ENCODE measurements at regions not wholly inside any gene's neighbourhood (a gene's known extent, or its start where the extent isn't known, plus 50 kb on each side); places are given as distances from the start of the nearest gene placed in this dataset.
"Not testable (repeated sequence)": the region's sequence is repeated elsewhere in the genome, so short reads cannot be mapped to it uniquely, and the experiment has no call there.

DNA sequence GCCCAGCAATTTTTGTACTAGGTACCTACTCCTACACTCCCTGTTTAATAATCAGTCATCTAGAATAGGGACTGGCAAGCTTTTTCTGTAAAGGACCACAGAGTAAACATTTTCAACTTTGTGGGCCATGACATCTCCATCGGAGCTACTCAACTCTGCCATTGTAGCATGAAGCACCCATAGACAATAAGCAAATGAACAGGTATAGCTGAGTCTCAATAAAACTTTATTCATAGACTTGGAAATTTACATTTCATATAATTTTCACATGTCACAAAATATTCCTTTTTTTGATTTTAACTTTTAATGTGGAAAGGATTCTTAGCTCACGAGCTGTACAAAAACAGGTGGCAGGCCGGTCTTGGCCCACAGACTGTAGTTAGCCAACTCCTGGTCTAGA is 345.8 kb downstream of the SOX9 start:
- Mint-ChIP-seq H3K27ac (no peak overlapping the region), H3K9me3 (no peaks in the 10 kb centered on the region), H3K27me3 (no peaks in the 10 kb centered on the region), H3K4me1 (ENCODE audit: low read depth) (no peaks in the 10 kb centered on the region), H3K4me3 (no peak overlapping the region), H3K36me3 (ENCODE audit: low read depth) (no peaks in the 10 kb centered on the region)

DNA sequence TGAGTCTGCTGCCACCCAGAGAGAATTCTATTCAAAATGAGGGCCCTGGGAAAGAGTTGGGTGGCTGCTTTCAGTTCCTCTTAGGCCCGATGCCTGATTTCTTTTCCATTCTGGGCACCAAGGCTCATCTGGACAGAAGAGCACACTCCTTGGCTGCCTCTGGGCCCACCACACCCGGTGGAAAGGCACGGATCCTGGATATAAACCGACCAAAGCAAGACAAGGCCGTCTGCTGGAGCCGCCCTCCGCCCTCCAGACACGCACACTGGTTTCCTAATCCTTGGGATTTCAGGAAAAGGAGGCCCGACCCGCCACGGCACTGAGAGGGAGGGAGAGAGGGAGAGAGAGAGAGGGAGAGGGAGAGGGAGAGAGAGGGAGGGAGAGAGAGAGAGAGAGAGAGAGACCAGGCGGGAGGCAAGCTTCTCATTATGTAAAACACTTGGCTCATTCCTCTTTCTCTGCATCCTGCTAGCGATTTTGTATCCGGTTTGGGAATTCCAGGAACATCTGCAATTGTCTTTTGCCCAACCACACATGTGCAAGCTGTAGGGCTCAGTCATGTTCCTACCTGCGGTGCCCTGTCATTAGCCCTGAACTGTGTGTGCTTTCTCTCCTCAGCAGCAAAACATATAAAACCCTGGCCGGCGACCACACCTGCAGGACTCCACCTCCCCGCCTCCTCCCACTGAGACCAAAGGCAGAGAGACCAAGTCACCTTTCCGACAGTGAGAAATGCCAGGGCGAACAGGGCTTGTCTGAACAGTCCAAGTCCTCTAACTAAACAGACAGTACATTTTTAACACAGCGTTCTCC is 347.2 kb downstream of the SOX9 start:
- Mint-ChIP-seq H3K27me3 (peaks cover 4% of the 10 kb centered on the region), H3K4me3 (no peak overlapping the region), H3K4me1 (ENCODE audit: low read depth) (no peaks in the 10 kb centered on the region), H3K27ac (no peak overlapping the region), H3K9me3 (no peaks in the 10 kb centered on the region), H3K36me3 (ENCODE audit: low read depth) (no peaks in the 10 kb centered on the region)

DNA sequence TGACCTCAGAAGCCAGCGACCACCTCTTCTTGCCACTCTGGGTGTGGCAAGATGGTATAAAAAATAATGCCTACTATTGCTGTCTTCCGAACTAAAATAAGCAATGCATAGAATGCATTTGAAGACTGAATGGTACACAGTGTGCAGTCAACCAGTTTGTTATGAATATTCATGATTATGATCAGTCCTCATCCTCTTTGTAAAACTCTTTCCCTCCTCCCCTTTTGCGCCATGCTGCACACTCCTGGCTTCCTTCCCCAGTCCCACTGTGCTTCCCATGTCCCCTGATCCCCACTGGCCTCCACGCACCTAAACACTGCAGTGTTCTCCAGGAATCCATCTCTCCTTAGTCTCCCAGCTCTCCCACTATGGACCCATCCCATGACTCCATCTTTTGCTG is 348.0 kb downstream of the SOX9 start:
- Mint-ChIP-seq H3K4me3 (no peak overlapping the region), H3K27me3 (peaks cover 4% of the 10 kb centered on the region), H3K36me3 (ENCODE audit: low read depth) (no peaks in the 10 kb centered on the region), H3K4me1 (ENCODE audit: low read depth) (no peaks in the 10 kb centered on the region), H3K9me3 (no peaks in the 10 kb centered on the region), H3K27ac (no peak overlapping the region)

DNA sequence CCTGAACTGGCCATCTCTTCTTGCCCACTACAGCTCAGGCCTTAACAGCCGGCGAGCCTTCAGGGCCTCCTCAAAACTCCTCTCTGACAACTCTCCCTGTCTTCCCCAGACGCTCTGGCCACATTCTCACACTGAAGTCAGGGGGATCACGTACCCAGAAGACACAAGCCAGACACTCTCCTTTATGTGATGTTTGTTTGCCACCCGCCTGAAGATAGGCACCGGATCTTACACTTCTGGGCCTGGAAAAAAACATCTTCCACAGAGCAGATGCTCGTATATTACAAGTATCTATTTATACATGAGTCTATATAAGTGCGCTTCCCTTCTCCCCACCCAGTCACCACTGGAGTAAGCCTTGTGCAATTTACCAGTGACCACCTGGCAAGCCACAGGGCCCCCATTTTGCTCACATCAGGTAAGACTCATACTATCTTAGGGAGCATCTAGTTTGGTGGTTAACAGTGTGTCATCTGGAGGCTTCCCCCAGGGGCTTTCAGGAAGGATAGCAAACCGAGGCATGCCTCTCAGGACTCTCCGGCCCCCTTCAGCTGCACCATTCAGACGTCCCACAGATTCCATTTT is 349.4 kb downstream of the SOX9 start:
- Mint-ChIP-seq H3K9me3 (no peaks in the 10 kb centered on the region), H3K36me3 (ENCODE audit: low read depth) (no peaks in the 10 kb centered on the region), H3K4me1 (ENCODE audit: low read depth) (no peaks in the 10 kb centered on the region), H3K27ac (no peak overlapping the region), H3K27me3 (peaks cover 6% of the 10 kb centered on the region), H3K4me3 (no peak overlapping the region)

DNA sequence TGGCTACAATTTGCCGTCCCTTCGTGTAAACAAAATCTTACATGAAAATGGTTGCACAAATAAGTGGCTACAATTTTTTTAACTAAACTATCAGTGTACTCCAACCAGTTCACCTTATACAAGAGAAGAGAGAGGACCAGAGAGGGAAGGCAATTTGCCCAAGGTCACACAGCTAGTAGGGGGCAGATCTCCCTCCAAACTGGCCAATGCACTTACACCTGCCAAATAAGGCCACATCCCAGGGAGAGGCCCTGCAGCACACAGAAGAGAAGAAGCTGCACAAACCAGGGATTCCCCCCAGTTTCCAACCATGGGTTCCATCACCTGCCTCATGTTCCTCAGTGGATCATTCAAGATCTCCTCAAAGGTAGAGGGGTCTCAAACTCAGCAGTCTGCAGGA is 349.9 kb downstream of the SOX9 start:
- H3K36me3 Mint-ChIP-seq (ENCODE audit: low read depth): no peaks in the 10 kb centered on the region
- H3K9me3 Mint-ChIP-seq: no peaks in the 10 kb centered on the region
- no peaks in the 10 kb centered on the region for H3K4me1 Mint-ChIP-seq (ENCODE audit: low read depth)

DNA sequence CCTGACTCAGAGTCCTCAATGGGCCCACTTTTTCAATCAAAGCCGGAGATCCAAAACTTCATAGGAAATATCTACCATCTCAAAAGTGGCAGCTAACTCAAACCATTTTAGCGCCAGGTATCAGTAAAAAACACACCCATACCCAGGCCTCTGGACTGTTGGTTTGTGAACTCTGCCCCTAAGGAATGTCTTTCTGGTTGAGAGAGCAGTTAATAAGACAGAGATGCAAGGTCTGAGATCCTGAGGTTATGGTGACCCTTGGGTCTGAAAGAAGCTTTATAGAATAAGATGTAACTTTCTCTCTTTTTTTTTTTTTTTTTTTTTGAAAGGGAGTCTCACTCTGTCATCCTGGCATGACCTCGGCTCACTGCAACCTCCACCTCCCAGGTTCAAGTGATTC is 350.5 kb downstream of the SOX9 start:
- no peak overlapping the region for H3K27ac Mint-ChIP-seq
- H3K27me3 Mint-ChIP-seq: peaks cover 8% of the 10 kb centered on the region
- H3K9me3 Mint-ChIP-seq: no peaks in the 10 kb centered on the region
- H3K4me1 Mint-ChIP-seq (ENCODE audit: low read depth): no peaks in the 10 kb centered on the region
- no peaks in the 10 kb centered on the region for H3K36me3 Mint-ChIP-seq (ENCODE audit: low read depth)
- no peak overlapping the region for H3K4me3 Mint-ChIP-seq

More for the DNA sequence above, 349.9 kb downstream of the SOX9 start:
- Mint-ChIP-seq H3K27ac (no peak overlapping the region), H3K4me3 (no peak overlapping the region), H3K27me3 (peaks cover 7% of the 10 kb centered on the region)

DNA sequence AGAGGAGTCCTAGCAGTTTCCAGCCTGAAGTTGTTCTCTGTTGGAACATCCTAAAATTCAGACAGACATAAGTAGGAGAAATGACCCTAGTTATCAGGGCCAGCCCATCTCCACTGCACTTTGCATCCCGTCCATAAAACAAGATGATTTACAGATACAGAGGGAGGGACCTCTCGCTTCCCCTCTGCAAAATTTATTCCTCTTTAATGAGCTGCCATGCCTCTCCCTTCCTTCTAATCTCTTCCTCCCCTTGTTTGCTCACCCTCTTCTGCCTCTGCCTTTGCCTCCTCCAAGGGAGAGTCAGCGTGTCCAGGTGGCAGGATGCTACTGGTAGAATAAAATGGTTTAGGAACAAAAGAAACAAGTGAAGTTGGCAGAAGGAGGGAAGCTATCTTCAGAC is 351.3 kb downstream of the SOX9 start:
- Mint-ChIP-seq H3K4me3 (no peak overlapping the region), H3K27ac (no peak overlapping the region), H3K27me3 (peaks cover 16% of the 10 kb centered on the region)

DNA sequence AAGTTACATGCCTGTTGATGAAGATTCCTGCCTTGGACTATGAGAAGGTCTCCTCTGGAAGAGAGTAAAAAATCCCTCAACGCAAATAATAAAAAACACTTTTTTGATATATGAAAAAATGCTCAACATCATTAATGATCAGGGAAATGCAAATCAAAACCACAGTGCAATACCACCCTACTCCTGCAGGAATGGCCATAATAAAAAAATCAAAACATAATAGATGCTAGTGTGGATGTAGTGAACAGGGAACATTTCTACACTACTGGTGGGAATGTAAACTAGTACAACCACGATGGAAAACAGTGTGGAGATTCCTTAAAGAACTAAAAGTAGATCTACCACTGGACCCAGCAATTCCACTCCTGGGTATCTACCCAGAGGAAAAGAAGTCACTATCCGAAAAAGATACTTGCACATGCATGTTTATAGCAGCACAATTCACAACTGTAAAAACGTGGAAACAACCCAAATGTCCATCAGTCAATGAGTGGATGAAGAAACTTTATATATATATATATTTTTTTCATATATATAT is 352.1 kb downstream of the SOX9 start:
- not testable (repeated sequence) for H3K27ac Mint-ChIP-seq; H3K4me1 Mint-ChIP-seq (ENCODE audit: low read depth); H3K9me3 Mint-ChIP-seq; H3K4me3 Mint-ChIP-seq; H3K36me3 Mint-ChIP-seq (ENCODE audit: low read depth)
- H3K27me3 Mint-ChIP-seq: peaks cover 22% of the 10 kb centered on the region

More for the DNA sequence above, 351.3 kb downstream of the SOX9 start:
- Mint-ChIP-seq H3K9me3 (peaks cover 3% of the 10 kb centered on the region), H3K36me3 (ENCODE audit: low read depth) (no peaks in the 10 kb centered on the region), H3K4me1 (ENCODE audit: low read depth) (no peaks in the 10 kb centered on the region)

DNA sequence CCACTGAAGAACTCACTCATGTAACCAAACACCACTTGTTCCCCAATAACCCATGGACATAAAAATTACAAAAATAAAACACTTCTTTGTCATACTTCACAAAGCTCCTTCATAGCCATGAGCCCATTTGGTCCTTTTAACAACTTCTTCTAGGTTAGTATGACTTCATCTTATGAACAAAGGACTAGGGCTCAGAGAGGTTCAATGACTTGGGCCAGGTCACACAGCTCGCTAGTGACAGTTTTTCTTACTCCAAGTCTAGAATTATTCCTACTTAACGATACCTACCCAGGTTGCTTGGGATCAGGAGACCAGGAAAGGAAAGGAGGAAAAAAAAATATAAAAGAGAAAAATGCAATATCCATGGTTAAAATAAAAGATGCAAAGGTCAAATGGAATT is 353.4 kb downstream of the SOX9 start:
- Mint-ChIP-seq H3K36me3 (ENCODE audit: low read depth) (no peaks in the 10 kb centered on the region), H3K9me3 (peaks cover 5% of the 10 kb centered on the region), H3K4me1 (ENCODE audit: low read depth) (no peaks in the 10 kb centered on the region), H3K4me3 (no peak overlapping the region), H3K27ac (no peak overlapping the region), H3K27me3 (peaks cover 23% of the 10 kb centered on the region)

DNA sequence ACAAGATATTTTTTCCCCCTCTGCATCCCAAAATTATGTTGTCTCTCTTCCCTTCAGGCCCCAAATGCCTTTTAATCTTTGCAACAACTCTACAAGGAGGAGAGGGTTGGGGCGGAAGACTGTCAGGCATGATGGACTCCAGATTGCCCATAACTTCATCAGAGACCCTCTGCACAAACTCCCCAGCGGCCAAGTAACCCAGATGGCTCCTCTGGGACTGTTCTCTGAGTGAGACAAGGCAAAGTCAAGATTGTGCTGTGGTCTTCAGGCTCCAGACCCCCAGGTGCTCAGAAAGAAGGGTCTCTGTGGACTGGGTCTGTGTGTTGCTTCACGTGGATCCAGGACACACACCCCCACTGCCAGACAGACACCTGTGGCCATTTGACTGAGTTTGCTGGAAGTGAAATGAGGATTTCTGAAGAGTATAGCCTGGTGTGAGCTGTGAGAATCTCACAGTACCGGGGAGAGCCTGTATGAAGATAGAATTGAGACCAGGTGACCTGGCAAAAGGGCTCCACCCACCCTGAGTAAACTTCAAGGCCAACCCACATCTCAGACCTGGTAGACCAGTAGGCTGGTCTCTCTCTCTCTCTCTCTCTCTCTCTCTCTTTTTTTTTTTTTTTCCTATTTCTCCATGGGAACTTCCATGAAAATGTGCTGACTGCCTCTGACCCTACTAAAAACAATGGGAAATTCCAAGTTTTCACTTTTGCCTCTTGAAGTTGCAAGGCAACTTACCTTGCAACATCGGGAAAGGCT is 354.1 kb downstream of the SOX9 start:
- no peak overlapping the region for H3K4me3 Mint-ChIP-seq
- H3K9me3 Mint-ChIP-seq: peaks cover 5% of the 10 kb centered on the region
- H3K27me3 Mint-ChIP-seq: peaks cover 23% of the 10 kb centered on the region
- no peaks in the 10 kb centered on the region for H3K4me1 Mint-ChIP-seq (ENCODE audit: low read depth)
- H3K36me3 Mint-ChIP-seq (ENCODE audit: low read depth): no peaks in the 10 kb centered on the region
- no peak overlapping the region for H3K27ac Mint-ChIP-seq

DNA sequence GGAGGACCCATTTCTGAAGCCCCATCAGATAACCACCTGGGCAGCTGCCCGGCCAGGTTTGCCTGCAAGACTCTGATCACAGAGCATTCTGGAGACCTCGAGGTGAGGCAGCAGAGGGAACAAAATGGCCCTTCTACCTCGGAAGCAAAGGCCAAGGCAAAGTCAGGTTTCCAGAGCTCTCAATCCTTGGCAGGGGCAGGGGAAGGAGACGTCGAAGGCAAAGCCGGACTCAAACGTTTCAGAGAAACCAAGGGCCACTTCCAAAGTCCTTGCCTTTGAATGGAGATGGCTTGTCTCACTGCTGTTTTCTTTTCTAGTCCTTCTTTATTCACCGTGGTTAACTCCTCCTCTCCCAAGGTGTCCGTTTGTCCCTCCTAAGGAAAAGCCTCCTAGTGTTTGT is 355.3 kb downstream of the SOX9 start:
- Mint-ChIP-seq H3K36me3 (ENCODE audit: low read depth) (no peaks in the 10 kb centered on the region), H3K4me3 (no peak overlapping the region)

DNA sequence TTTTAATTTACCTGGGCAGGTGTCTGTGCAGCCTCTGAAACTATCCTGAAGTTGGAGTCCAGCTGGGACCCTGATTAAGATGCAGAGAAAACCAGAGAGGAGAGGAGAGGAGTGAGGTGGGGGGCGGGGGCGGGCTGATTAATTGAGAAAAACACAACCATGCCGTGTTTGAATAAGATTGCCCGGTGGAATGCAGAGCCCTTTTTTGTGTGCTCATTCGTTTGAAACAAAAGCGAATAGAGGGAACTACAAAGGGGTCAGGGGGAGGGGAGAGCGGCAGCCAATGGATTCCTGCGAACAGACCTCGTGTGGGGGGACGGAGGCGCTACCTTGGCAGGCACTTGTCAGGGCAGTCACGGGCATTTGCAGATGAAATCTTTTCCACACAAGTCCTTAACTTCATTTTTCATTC is 355.8 kb downstream of the SOX9 start:
- Mint-ChIP-seq H3K4me1 (ENCODE audit: low read depth) (no peaks in the 10 kb centered on the region), H3K9me3 (peaks cover 5% of the 10 kb centered on the region), H3K27me3 (peaks cover 29% of the 10 kb centered on the region), H3K4me3 (no peak overlapping the region), H3K36me3 (ENCODE audit: low read depth) (no peaks in the 10 kb centered on the region), H3K27ac (no peak overlapping the region)

More for the DNA sequence above, 355.3 kb downstream of the SOX9 start:
- Mint-ChIP-seq H3K9me3 (peaks cover 5% of the 10 kb centered on the region), H3K27ac (no peak overlapping the region), H3K27me3 (peaks cover 26% of the 10 kb centered on the region), H3K4me1 (ENCODE audit: low read depth) (no peaks in the 10 kb centered on the region)

DNA sequence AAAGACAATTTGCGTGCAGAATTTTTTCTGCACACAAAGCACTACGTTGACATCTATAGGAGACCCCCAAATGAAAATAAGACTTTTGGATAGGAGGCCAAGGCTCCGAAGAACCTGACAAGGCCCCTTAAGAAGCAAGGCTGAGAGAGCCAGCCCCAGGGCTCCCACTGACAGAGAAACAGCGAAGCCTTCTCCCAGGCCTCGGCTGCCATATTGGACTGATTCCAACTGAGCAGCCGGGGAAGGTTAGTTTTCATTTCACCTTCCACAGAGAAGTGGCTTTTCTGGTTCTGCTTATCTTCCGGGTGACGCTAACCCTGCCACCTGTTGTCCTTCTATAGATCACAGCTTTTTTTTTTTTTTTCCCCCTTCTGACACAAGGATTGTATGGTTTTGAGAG is 356.7 kb downstream of the SOX9 start:
- Mint-ChIP-seq H3K27me3 (peaks cover 31% of the 10 kb centered on the region), H3K9me3 (peaks cover 5% of the 10 kb centered on the region), H3K4me1 (ENCODE audit: low read depth) (no peaks in the 10 kb centered on the region), H3K27ac (no peak overlapping the region), H3K4me3 (no peak overlapping the region), H3K36me3 (ENCODE audit: low read depth) (no peaks in the 10 kb centered on the region)

DNA sequence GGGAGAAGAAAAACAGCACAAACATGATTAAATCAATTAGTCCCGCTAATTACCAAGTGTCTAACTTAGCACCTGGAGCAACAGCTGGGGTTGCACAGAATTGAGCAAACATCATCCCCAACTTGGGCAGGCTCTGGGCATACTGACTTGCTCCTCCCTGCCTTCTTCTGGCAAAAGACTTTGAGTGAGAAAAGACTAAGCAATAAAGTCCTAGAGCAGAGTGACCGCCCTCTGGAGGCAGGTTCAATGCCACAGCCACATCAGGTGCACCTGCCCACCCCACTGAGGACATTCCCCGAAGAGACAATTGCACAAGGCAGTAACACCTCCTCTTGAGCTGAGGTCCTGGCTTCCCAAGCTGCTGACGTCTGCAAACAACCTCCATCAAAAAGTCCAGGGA is 358.3 kb downstream of the SOX9 start:
- H3K4me1 Mint-ChIP-seq (ENCODE audit: low read depth): no peaks in the 10 kb centered on the region
- peaks cover 5% of the 10 kb centered on the region for H3K9me3 Mint-ChIP-seq
- no peak overlapping the region for H3K4me3 Mint-ChIP-seq
- no peak overlapping the region for H3K27ac Mint-ChIP-seq
- H3K36me3 Mint-ChIP-seq (ENCODE audit: low read depth): no peaks in the 10 kb centered on the region
- H3K27me3 Mint-ChIP-seq: peaks cover 31% of the 10 kb centered on the region

DNA sequence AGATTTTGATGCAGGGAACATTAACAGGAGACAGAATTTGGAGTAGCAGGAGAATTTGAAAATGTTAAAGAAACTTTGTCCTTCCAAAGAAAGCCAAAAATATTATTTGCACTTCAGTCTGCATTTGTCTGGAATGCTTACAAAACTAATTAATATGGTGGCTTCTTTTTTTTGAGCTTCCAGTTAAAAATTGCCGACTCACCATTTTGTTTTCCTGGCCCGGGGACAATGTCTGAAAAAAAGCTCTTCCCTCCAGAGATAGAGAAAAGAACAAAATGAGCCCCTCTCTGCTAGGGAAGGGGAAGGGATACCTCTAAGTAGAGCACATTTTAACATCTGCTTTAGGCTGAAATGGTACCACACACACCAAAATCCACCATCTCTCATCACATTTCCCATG is 360.8 kb downstream of the SOX9 start:
- Mint-ChIP-seq H3K27ac (no peak overlapping the region), H3K9me3 (peaks cover 5% of the 10 kb centered on the region), H3K36me3 (ENCODE audit: low read depth) (no peaks in the 10 kb centered on the region), H3K4me1 (ENCODE audit: low read depth) (no peaks in the 10 kb centered on the region), H3K27me3 (peaks cover 25% of the 10 kb centered on the region), H3K4me3 (no peak overlapping the region)
